ENCODE measurements at regions not wholly inside any gene's neighbourhood (a gene's known extent, or its start where the extent isn't known, plus 50 kb on each side); places are given as distances from the start of the nearest gene placed in this dataset.

DNA sequence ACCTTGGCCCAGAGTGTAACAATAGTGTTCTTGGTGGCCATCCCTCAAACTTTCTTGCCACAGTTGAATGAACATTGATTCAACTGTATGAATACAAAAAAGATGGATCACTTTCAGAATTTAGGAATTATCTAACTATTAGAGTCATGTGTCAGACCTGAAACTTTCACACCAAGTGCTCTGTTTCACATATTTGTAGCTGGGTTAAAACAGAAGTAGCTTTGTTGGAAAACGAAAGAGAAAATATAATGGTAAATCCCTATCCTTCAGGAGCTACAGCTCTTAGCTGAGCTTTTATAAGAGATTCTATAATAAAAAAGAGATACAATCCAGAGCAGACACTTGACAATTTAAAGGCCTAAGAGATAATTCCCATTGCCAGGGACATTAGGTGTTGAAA lies 719.3 kb downstream of the JRKL start:
- Mint-ChIP-seq H3K36me3 (no peaks in the 10 kb centered on the region), H3K9me3 (peaks cover 5% of the 10 kb centered on the region), H3K27me3 (no peaks in the 10 kb centered on the region), H3K27ac (no peak overlapping the region), H3K4me3 (no peak overlapping the region), H3K4me1 (no peaks in the 10 kb centered on the region)
- no peak for DNase-seq
- POLR2A ChIA-PET: no interaction called here
- no peak for ATAC-seq (ENCODE audit: low read depth)

GRCh38 chr11:97110376-97110775 lies 720.6 kb downstream of the JRKL start:
- POLR2A ChIA-PET: no interaction called here
- H3K9me3 Mint-ChIP-seq: peaks cover 5% of the 10 kb centered on the region
- H3K36me3 Mint-ChIP-seq: no peaks in the 10 kb centered on the region
- H3K27ac Mint-ChIP-seq: no peak overlapping the region
- no peaks in the 10 kb centered on the region for H3K4me1 Mint-ChIP-seq
- H3K27me3 Mint-ChIP-seq: no peaks in the 10 kb centered on the region
- no peak overlapping the region for H3K4me3 Mint-ChIP-seq
- ATAC-seq (ENCODE audit: low read depth) (no peak), DNase-seq (no peak)

- Mint-ChIP-seq H3K36me3 (no peaks in the 10 kb centered on the region), H3K27me3 (no peaks in the 10 kb centered on the region), H3K9me3 (peaks cover 5% of the 10 kb centered on the region), H3K27ac (no peak overlapping the region), H3K4me1 (no peaks in the 10 kb centered on the region), H3K4me3 (no peak overlapping the region)
- no peak for DNase-seq
- POLR2A ChIA-PET: no interaction called here
- no peak for ATAC-seq (ENCODE audit: low read depth)
Measured at GRCh38 chr11:97111559-97111958, 721.7 kb downstream of the JRKL start.

- POLR2A ChIA-PET: no interaction called here
- Mint-ChIP-seq H3K4me3 (no peak overlapping the region), H3K27ac (no peak overlapping the region), H3K4me1 (no peaks in the 10 kb centered on the region), H3K9me3 (peaks cover 4% of the 10 kb centered on the region), H3K36me3 (no peaks in the 10 kb centered on the region), H3K27me3 (no peaks in the 10 kb centered on the region)
- ATAC-seq (ENCODE audit: low read depth) (no peak), DNase-seq (no peak)
Measured at GRCh38 chr11:97118614-97119200, 728.9 kb downstream of the JRKL start.

- Mint-ChIP-seq H3K27ac (no peak overlapping the region), H3K4me3 (no peak overlapping the region), H3K9me3 (peaks cover 4% of the 10 kb centered on the region), H3K27me3 (no peaks in the 10 kb centered on the region), H3K36me3 (no peaks in the 10 kb centered on the region), H3K4me1 (no peaks in the 10 kb centered on the region)
- ATAC-seq (ENCODE audit: low read depth) (no peak), DNase-seq (no peak)
- POLR2A ChIA-PET: no interaction called here
Measured at GRCh38 chr11:97123237-97123636, 733.4 kb downstream of the JRKL start.

- ATAC-seq (ENCODE audit: low read depth): no peak
- Mint-ChIP-seq H3K4me1 (no peaks in the 10 kb centered on the region), H3K36me3 (no peaks in the 10 kb centered on the region), H3K9me3 (peaks cover 10% of the 10 kb centered on the region), H3K4me3 (no peak overlapping the region), H3K27ac (no peak overlapping the region), H3K27me3 (no peaks in the 10 kb centered on the region)
- POLR2A ChIA-PET: no interaction called here
- DNase-seq: no peak
Measured at GRCh38 chr11:97136067-97136466, 746.3 kb downstream of the JRKL start.

- Mint-ChIP-seq H3K27ac (no peak overlapping the region), H3K4me3 (no peak overlapping the region), H3K36me3 (no peaks in the 10 kb centered on the region), H3K9me3 (peaks cover 5% of the 10 kb centered on the region), H3K4me1 (no peaks in the 10 kb centered on the region), H3K27me3 (no peaks in the 10 kb centered on the region)
- no peak for DNase-seq
- POLR2A ChIA-PET: no interaction called here
- no peak for ATAC-seq (ENCODE audit: low read depth)
Measured at GRCh38 chr11:97140885-97141494, 751.2 kb downstream of the JRKL start.

DNA sequence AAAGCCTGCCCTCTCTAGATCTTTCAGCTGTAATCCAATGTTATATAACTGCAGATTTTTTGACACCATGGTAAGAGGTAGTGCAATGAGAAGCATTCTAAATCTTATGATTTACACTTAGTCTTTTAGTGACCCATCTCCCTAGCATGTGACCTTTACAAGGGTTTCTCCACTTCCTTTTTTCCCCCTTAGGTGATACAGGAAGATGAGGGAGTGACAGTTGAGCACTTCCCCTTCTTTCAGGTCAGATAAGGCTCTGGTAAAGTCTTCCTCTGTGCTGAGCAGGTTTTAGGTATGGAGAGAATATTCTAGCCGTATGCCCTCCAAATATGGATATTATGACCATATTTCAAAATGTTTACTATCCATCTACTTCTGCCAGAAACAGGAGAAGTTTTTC lies 753.6 kb downstream of the JRKL start:
- ATAC-seq (ENCODE audit: low read depth): no peak
- Mint-ChIP-seq H3K36me3 (no peaks in the 10 kb centered on the region), H3K9me3 (peaks cover 4% of the 10 kb centered on the region), H3K27ac (no peak overlapping the region), H3K4me1 (no peaks in the 10 kb centered on the region), H3K27me3 (no peaks in the 10 kb centered on the region), H3K4me3 (no peak overlapping the region)
- DNase-seq: no peak
- POLR2A ChIA-PET: no interaction called here

DNA sequence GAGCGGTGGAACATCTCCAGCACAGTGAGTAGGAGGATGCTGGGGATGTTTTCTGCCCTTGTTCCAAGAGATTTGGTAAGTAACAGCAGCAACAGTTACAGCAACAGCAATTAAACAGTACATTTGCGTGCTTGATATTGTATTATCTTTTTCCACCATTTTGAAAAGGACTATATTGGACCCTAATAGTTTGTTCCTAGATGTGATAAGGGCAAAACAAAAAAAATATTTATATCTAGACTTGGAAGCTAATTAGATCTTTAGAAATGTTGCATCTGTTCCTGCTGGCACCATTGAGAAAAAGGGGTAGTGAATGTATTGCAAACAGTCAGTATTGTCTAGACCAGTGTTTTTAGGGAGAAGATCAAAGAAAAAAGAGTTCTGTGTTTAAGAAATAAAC lies 759.9 kb downstream of the JRKL start:
- POLR2A ChIA-PET: no interaction called here
- no peak for DNase-seq
- no peaks in the 10 kb centered on the region for H3K4me1 Mint-ChIP-seq
- no peak for ATAC-seq (ENCODE audit: low read depth)
- peaks cover 2% of the 10 kb centered on the region for H3K9me3 Mint-ChIP-seq
- no peaks in the 10 kb centered on the region for H3K36me3 Mint-ChIP-seq
- H3K4me3 Mint-ChIP-seq: no peak overlapping the region
- no peak overlapping the region for H3K27ac Mint-ChIP-seq
- no peaks in the 10 kb centered on the region for H3K27me3 Mint-ChIP-seq

- POLR2A ChIA-PET: no interaction called here
- Mint-ChIP-seq H3K4me3 (no peak overlapping the region), H3K27ac (no peak overlapping the region), H3K36me3 (no peaks in the 10 kb centered on the region), H3K9me3 (no peaks in the 10 kb centered on the region), H3K4me1 (no peaks in the 10 kb centered on the region), H3K27me3 (no peaks in the 10 kb centered on the region)
- no peak for DNase-seq
- no peak for ATAC-seq (ENCODE audit: low read depth)
Measured at GRCh38 chr11:97157221-97157740, 767.5 kb downstream of the JRKL start.

- POLR2A ChIA-PET: no interaction called here
- Mint-ChIP-seq H3K4me3 (no peak overlapping the region), H3K4me1 (no peaks in the 10 kb centered on the region), H3K27me3 (no peaks in the 10 kb centered on the region), H3K9me3 (no peaks in the 10 kb centered on the region), H3K36me3 (no peaks in the 10 kb centered on the region), H3K27ac (no peak overlapping the region)
- ATAC-seq (ENCODE audit: low read depth) (no peak), DNase-seq (no peak)
Measured at GRCh38 chr11:97158243-97158642, 768.4 kb downstream of the JRKL start.

DNA sequence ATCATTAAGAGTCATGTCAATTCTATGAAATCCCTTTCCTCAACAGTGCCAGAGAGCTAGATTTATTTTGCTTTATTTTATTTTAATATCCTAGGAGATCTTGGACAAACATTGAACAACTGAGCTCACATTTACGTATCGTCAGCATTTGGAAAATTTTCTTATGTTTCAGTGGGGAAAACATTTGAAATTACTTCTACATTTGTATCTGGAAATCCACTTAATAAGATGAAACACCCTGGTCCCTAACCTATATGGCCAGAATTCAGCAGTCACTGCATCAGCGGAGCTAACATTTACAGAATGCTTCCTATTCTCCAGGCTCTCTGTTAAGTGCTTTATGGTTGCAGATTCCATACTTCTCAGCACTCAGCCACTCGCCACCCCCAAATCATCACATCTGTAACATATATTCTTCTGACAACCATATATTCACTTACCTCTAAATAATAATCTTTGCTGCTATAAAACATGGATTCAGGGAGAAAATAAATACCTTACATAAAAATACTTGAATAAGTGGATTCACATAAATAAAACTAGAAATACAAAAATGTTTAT lies 773.9 kb downstream of the JRKL start:
- DNase-seq (no peak), ATAC-seq (ENCODE audit: low read depth) (no peak)
- no peaks in the 10 kb centered on the region for H3K4me1 Mint-ChIP-seq
- H3K9me3 Mint-ChIP-seq: no peaks in the 10 kb centered on the region
- no peaks in the 10 kb centered on the region for H3K27me3 Mint-ChIP-seq
- H3K4me3 Mint-ChIP-seq: no peak overlapping the region
- POLR2A ChIA-PET: no interaction called here
- no peaks in the 10 kb centered on the region for H3K36me3 Mint-ChIP-seq
- no peak overlapping the region for H3K27ac Mint-ChIP-seq

DNA sequence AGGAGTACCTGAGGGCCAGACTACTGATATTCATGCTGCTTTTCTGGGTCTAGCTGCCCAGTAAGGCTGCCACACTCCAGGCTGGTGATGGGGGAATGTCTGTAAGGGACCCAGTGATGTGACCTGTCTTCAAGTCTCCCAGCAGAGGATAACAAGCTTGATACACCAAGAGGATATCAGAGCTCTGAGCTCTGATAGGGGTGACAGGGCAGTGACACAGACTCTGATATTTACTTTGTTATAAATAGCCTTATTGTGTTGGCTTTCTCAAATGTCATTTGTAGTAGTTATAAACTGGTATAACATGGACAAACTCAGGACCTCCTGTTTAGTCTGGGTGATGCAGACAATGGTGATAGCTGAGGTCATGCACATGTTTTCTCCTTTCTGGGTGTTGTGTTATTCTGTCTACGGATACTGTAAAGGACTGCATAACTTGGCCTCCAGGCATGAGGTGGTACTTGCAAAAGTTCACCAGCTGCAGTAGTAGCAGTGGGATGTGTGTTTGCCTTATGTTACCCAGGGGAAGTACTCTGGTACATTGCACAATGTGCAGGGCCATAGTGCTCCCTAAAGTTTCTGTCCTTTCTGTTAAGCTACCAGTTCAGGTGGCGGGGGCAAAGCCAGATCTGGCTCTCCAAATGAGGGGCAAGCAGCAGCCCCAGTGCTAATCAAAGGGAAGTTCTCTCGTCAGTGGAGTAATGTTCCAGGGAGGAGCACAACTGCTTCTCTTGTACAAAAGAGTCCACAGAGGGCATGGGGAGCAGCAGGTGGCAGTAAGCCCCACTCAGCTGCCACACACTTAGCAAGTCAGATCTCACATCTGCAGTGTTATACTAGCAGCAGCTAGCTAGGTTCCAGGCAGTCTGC lies 812.2 kb downstream of the JRKL start:
- Mint-ChIP-seq H3K4me3 (no peak overlapping the region), H3K36me3 (no peaks in the 10 kb centered on the region), H3K4me1 (no peaks in the 10 kb centered on the region), H3K27me3 (no peaks in the 10 kb centered on the region), H3K9me3 (peaks cover 5% of the 10 kb centered on the region), H3K27ac (no peak overlapping the region)
- DNase-seq (no peak), ATAC-seq (ENCODE audit: low read depth) (no peak)
- POLR2A ChIA-PET: no interaction called here

Measured in activated naive CD8-positive, alpha-beta T cell treated with anti-CD3 and anti-CD28 coated beads, Interleukin-2, amount 10 ng/mL, durations not matched to agents 7 days and 5 days (primary cell).